ENCODE measurements at regions not wholly inside any gene's neighbourhood (a gene's known extent, or its start where the extent isn't known, plus 50 kb on each side); places are given as distances from the start of the nearest gene placed in this dataset.

GRCh38 chr3:72295962-72296450, 511.1 kb upstream of the PROK2 start:
- H3K36me3 ChIP-seq, result no peaks in the 10 kb centered on the region
- 92 to 95% methylated on average over 7 of the region's 7 CpGs for WGBS, 2 donors
- ATAC-seq (ENCODE audit: low FRiP score in 2 of 2) (no peak), DNase-seq (no peak)
- no peaks in the 10 kb centered on the region for H3K27me3 ChIP-seq
- H3K4me1 ChIP-seq, result peaks cover 8 to 16% (median 12%) of the 10 kb centered on the region in 4 donors
- TF ChIP-seq CTCF (IDR thresholded peaks at IDR 0.05), result no peak
- no peak for TF ChIP-seq POLR2AphosphoS5 (IDR thresholded peaks at IDR 0.05)
- TF ChIP-seq POLR2A (IDR thresholded peaks at IDR 0.05), result no peak
- H3K4me3 ChIP-seq, result no peak overlapping the region
- no peaks in the 10 kb centered on the region for H3K9me3 ChIP-seq
- H3K27ac ChIP-seq, result no peak overlapping the region

GRCh38 chr3:72295276-72295961, 510.5 kb upstream of the PROK2 start:
- no peaks in the 10 kb centered on the region for H3K36me3 ChIP-seq
- H3K27ac ChIP-seq, result no peak overlapping the region
- 78 to 80% methylated on average over 7 of the region's 7 CpGs for WGBS, 2 donors
- DNase-seq (no peak), ATAC-seq (ENCODE audit: low FRiP score in 2 of 2) (no peak)
- no peaks in the 10 kb centered on the region for H3K27me3 ChIP-seq
- no peaks in the 10 kb centered on the region for H3K9me3 ChIP-seq
- no peak for TF ChIP-seq CTCF (IDR thresholded peaks at IDR 0.05)
- no peak for TF ChIP-seq POLR2AphosphoS5 (IDR thresholded peaks at IDR 0.05)
- no peak for TF ChIP-seq POLR2A (IDR thresholded peaks at IDR 0.05)
- peaks cover 8 to 16% (median 12%) of the 10 kb centered on the region in 4 donors for H3K4me1 ChIP-seq
- no peak overlapping the region for H3K4me3 ChIP-seq

GRCh38 chr3:72290859-72291638, 506.1 kb upstream of the PROK2 start:
- Histone ChIP-seq H3K9me3 (no peaks in the 10 kb centered on the region), H3K36me3 (no peaks in the 10 kb centered on the region), H3K27ac (no peak overlapping the region), H3K27me3 (no peaks in the 10 kb centered on the region), H3K4me3 (no peak overlapping the region), H3K4me1 (peaks cover 12 to 15% (median 13%) of the 10 kb centered on the region in 4 donors)
- 78 to 81% methylated on average over 7 to 10 of the region's 10 CpGs for WGBS, 2 donors
- TF ChIP-seq POLR2A (IDR thresholded peaks at IDR 0.05), result no peak
- TF ChIP-seq POLR2AphosphoS5 (IDR thresholded peaks at IDR 0.05), result no peak
- no peak for TF ChIP-seq EP300 (IDR thresholded peaks at IDR 0.05)
- TF ChIP-seq CTCF (IDR thresholded peaks at IDR 0.05), result no peak
- ATAC-seq (ENCODE audit: low FRiP score in 2 of 2) (no peak), DNase-seq (no peak)

- no peak for DNase-seq
- ATAC-seq (ENCODE audit: low FRiP score in 2 of 2), result no peak
- 62 to 81% methylated on average over 3 to 4 of the region's 4 CpGs for WGBS, 2 donors
- H3K4me1 ChIP-seq, result peaks cover 12 to 15% (median 13%) of the 10 kb centered on the region in 4 donors
- H3K27me3 ChIP-seq, result no peaks in the 10 kb centered on the region
- no peaks in the 10 kb centered on the region for H3K36me3 ChIP-seq
- TF ChIP-seq POLR2AphosphoS5 (IDR thresholded peaks at IDR 0.05) (no peak), CTCF (IDR thresholded peaks at IDR 0.05) (no peak), POLR2A (IDR thresholded peaks at IDR 0.05) (no peak), EP300 (IDR thresholded peaks at IDR 0.05) (no peak)
- H3K9me3 ChIP-seq, result no peaks in the 10 kb centered on the region
- peak overlapping the region in 1 of 4 donors; percentile 26 for H3K4me3 ChIP-seq
- H3K27ac ChIP-seq, result no peak overlapping the region
Measured at GRCh38 chr3:72289692-72290071, 504.7 kb upstream of the PROK2 start.
